Peyer's patch (tissue), 4 donors: ENCODE measurements at regions not wholly inside any gene's neighbourhood (a gene's known extent, or its start where the extent isn't known, plus 50 kb on each side); places are given as distances from the start of the nearest gene placed in this dataset.

Source experiments
- DNase-seq, 3 donors: peaks; one replicate each; pipeline ENCODE4 v3.0.0-alpha.2; 2017 to 2019
- H3K27ac ChIP-seq, 4 donors: fragments of 200-600 bp; sonication (generic); one replicate each; pipeline ENCODE4 v1.5.1; 2016 to 2019
- H3K27me3 ChIP-seq, 2 donors: fragments of 200-600 bp; sonication (generic); one replicate each; pipeline ENCODE4 v1.5.1; 2019
- H3K36me3 ChIP-seq, 3 donors: fragments of 200-600 bp; sonication (generic); one replicate each; pipeline ENCODE4 v1.5.1; 2016 to 2019
- H3K4me1 ChIP-seq, 4 donors: fragments of 200-600 bp; sonication (generic); one replicate each; pipeline ENCODE4 v1.5.1; 2016 to 2019
- H3K4me3 ChIP-seq, 4 donors: fragments of 200-600 bp; sonication (generic); 1 replicate in 3 of 4; 2 replicates in 1 of 4; pipeline ENCODE4 v1.5.1; 2016 to 2019; ENCODE audit warnings: mild to moderate bottlenecking in 1 of 4
- H3K9me3 ChIP-seq, 4 donors: fragments of 200-600 bp; sonication (generic); one replicate each; pipeline ENCODE4 v1.5.1; 2016 to 2019; ENCODE audit warnings: mild to moderate bottlenecking in 1 of 4
- CTCF ChIP-seq, 6 experiments: fragments of 450-650 bp in 4 of 6; fragments of 200-600 bp in 2 of 6; sonication (generic) in 1 of 6; IDR thresholded peaks; one replicate each; pipeline ENCODE4 v1.5.1; 2017 to 2019; ENCODE audit warnings: antibody characterized with exemption in 6 of 6, mild to moderate bottlenecking in 3 of 6, moderate library complexity in 1 of 6
- POLR2A ChIP-seq, 2 donors: fragments of 450-650 bp; IDR thresholded peaks; one replicate each; pipeline ENCODE4 v1.5.1; 2017; ENCODE audit warnings: antibody characterized with exemption in 2 of 2, mild to moderate bottlenecking in 2 of 2, moderate library complexity in 2 of 2

- DNase-seq = peak in 1 of 3 donors; percentile 22
- Histone ChIP-seq H3K27me3 (no peaks in the 10 kb centered on the region), H3K4me3 (no peak overlapping the region), H3K27ac (no peak overlapping the region), H3K36me3 (no peaks in the 10 kb centered on the region), H3K4me1 (peaks cover 0 to 13% (median 6%) of the 10 kb centered on the region in 4 donors), H3K9me3 (no peaks in the 10 kb centered on the region)
- no peak for TF ChIP-seq CTCF (IDR thresholded peaks at IDR 0.05)
- no peak for TF ChIP-seq POLR2A (IDR thresholded peaks at IDR 0.05)
These were observed 191.6 kb upstream of the ID2 start for GRCh38 chr2:8490166-8490721.

GRCh38 chr2:8491296-8492027 lies 190.4 kb upstream of the ID2 start:
- no peaks in the 10 kb centered on the region for H3K27me3 ChIP-seq
- H3K27ac ChIP-seq = no peak overlapping the region
- no peak overlapping the region for H3K4me3 ChIP-seq
- no peaks in the 10 kb centered on the region for H3K9me3 ChIP-seq
- H3K4me1 ChIP-seq = peaks cover 0 to 13% (median 6%) of the 10 kb centered on the region in 4 donors
- TF ChIP-seq CTCF (IDR thresholded peaks at IDR 0.05) = no peak
- no peak for TF ChIP-seq POLR2A (IDR thresholded peaks at IDR 0.05)
- no peaks in the 10 kb centered on the region for H3K36me3 ChIP-seq
- DNase-seq = peak in 1 of 3 donors; percentile 33

- H3K36me3 ChIP-seq = no peaks in the 10 kb centered on the region
- H3K4me3 ChIP-seq = no peak overlapping the region
- peaks cover 0 to 13% (median 0%) of the 10 kb centered on the region in 4 donors for H3K4me1 ChIP-seq
- no peaks in the 10 kb centered on the region for H3K27me3 ChIP-seq
- peak in 1 of 3 donors; percentile 42 for DNase-seq
- no peak overlapping the region for H3K27ac ChIP-seq
- TF ChIP-seq CTCF (IDR thresholded peaks at IDR 0.05) (no peak), POLR2A (IDR thresholded peaks at IDR 0.05) (no peak)
- no peaks in the 10 kb centered on the region for H3K9me3 ChIP-seq
These were observed 187.7 kb upstream of the ID2 start for GRCh38 chr2:8494151-8494550.

GRCh38 chr2:8494589-8494988 lies 187.3 kb upstream of the ID2 start:
- Histone ChIP-seq H3K4me1 (peaks cover 0 to 13% (median 0%) of the 10 kb centered on the region in 4 donors), H3K9me3 (no peaks in the 10 kb centered on the region), H3K4me3 (no peak overlapping the region), H3K27me3 (no peaks in the 10 kb centered on the region), H3K36me3 (no peaks in the 10 kb centered on the region), H3K27ac (no peak overlapping the region)
- DNase-seq = peak in 1 of 3 donors; percentile 45
- no peak for TF ChIP-seq CTCF (IDR thresholded peaks at IDR 0.05)
- no peak for TF ChIP-seq POLR2A (IDR thresholded peaks at IDR 0.05)

- peaks cover 0 to 21% (median 0%) of the 10 kb centered on the region in 4 donors for H3K4me1 ChIP-seq
- TF ChIP-seq POLR2A (IDR thresholded peaks at IDR 0.05) (no peak), CTCF (IDR thresholded peaks at IDR 0.05) (no peak)
- H3K36me3 ChIP-seq = no peaks in the 10 kb centered on the region
- no peak overlapping the region for H3K4me3 ChIP-seq
- no peaks in the 10 kb centered on the region for H3K9me3 ChIP-seq
- peak in 1 of 3 donors; percentile 39 for DNase-seq
- H3K27ac ChIP-seq = no peak overlapping the region
- H3K27me3 ChIP-seq = no peaks in the 10 kb centered on the region
These were observed 186.5 kb upstream of the ID2 start for GRCh38 chr2:8495189-8495989.
